ENCODE measurements at regions not wholly inside any gene's neighbourhood (a gene's known extent, or its start where the extent isn't known, plus 50 kb on each side); places are given as distances from the start of the nearest gene placed in this dataset.

- H3K9ac ChIP-seq (ENCODE audit: low read depth, low read length, poor library complexity, severe bottlenecking), result no peak overlapping the region
- no peak overlapping the region for H2AFZ ChIP-seq (ENCODE audit: low read length)
- no peaks in the 10 kb centered on the region for H3K36me3 ChIP-seq (ENCODE audit: insufficient read depth, low read length)
- no peaks in the 10 kb centered on the region for H3K4me1 ChIP-seq (ENCODE audit: insufficient read depth, low read length, poor library complexity, severe bottlenecking)
- TF ChIP-seq, protein P1, sequence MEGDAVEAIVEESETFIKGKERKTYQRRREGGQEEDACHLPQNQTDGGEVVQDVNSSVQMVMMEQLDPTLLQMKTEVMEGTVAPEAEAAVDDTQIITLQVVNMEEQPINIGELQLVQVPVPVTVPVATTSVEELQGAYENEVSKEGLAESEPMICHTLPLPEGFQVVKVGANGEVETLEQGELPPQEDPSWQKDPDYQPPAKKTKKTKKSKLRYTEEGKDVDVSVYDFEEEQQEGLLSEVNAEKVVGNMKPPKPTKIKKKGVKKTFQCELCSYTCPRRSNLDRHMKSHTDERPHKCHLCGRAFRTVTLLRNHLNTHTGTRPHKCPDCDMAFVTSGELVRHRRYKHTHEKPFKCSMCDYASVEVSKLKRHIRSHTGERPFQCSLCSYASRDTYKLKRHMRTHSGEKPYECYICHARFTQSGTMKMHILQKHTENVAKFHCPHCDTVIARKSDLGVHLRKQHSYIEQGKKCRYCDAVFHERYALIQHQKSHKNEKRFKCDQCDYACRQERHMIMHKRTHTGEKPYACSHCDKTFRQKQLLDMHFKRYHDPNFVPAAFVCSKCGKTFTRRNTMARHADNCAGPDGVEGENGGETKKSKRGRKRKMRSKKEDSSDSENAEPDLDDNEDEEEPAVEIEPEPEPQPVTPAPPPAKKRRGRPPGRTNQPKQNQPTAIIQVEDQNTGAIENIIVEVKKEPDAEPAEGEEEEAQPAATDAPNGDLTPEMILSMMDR (conservative IDR thresholded peaks at IDR 0.05; ENCODE audit: low read length), result no peak
- no peak for TF ChIP-seq EZH2phosphoT487 (IDR thresholded peaks at IDR 0.05; ENCODE audit: borderline replicate concordance)
- H3F3A ChIP-seq (ENCODE audit: low read depth), result no peaks in the 10 kb centered on the region
- no peak overlapping the region for H3K4me2 ChIP-seq (ENCODE audit: low read depth, low read length, poor library complexity, severe bottlenecking)
- H3K9me2 ChIP-seq (replicated peaks; ENCODE audit: low read depth, low read length), result no peaks in the 10 kb centered on the region
- no peaks in the 10 kb centered on the region for H3K27me3 ChIP-seq (ENCODE audit: insufficient read depth, low read length, poor library complexity, severe bottlenecking)
- H3K4me3 ChIP-seq (ENCODE audit: low read length, poor library complexity, severe bottlenecking), result no peak overlapping the region
- H4K20me1 ChIP-seq (ENCODE audit: insufficient read depth, low read length, poor library complexity, severe bottlenecking), result no peaks in the 10 kb centered on the region
- no peaks in the 10 kb centered on the region; the same call in 1 of the 2 replicates for H3K9me3 ChIP-seq (ENCODE audit: insufficient read depth, low read depth, low read length)
- H3K79me2 ChIP-seq (ENCODE audit: insufficient read depth, low read length), result no peaks in the 10 kb centered on the region
Measured at GRCh38 chrX:145506214-145506613, 258.9 kb downstream of the SPANXN1 start.

- Histone ChIP-seq H3K36me3 (ENCODE audit: insufficient read depth, low read length) (no peaks in the 10 kb centered on the region), H3K79me2 (ENCODE audit: insufficient read depth, low read length) (no peaks in the 10 kb centered on the region), H3K9me3 (ENCODE audit: insufficient read depth, low read depth, low read length) (no peaks in the 10 kb centered on the region)
Measured at GRCh38 chrX:145524931-145525330, 277.6 kb downstream of the SPANXN1 start.

DNA sequence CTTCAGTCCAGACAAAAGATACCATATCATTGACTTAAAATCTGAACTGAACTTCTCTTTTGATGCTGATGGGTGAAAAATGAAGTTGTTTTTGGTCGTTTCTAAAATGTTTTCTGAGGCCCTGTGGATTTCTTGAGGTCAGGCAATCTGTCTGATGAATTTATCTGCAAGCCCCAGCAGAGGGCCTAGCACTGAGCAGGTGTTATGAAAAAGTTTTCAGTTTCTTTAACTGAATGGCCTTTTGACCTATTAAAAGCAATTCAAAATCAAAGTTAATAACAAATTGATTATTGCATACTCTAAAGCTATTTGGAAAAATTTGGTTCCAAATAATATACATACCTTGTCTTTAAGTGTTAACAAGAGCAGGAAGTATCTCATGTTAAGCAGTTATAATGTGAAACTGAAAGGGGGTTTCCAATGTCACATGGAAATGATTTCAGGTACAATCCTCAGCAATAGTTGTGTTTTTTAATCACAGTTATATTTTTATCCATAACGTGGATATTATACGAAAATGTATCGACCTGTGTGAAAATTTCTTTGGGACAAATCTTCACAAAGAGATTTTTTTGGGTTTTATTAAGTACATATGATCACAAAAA, 285.0 kb downstream of the SPANXN1 start:
- H4K20me1 ChIP-seq (ENCODE audit: insufficient read depth, low read length, poor library complexity, severe bottlenecking), result no peaks in the 10 kb centered on the region
- no peak for TF ChIP-seq EZH2phosphoT487 (IDR thresholded peaks at IDR 0.05; ENCODE audit: borderline replicate concordance)
- TF ChIP-seq, protein P1 (conservative IDR thresholded peaks at IDR 0.05; ENCODE audit: low read length), result no peak
- H3K4me1 ChIP-seq (ENCODE audit: insufficient read depth, low read length, poor library complexity, severe bottlenecking), result no peaks in the 10 kb centered on the region
- H3K27me3 ChIP-seq (ENCODE audit: insufficient read depth, low read length, poor library complexity, severe bottlenecking), result no peaks in the 10 kb centered on the region
- H3K9me2 ChIP-seq (replicated peaks; ENCODE audit: low read depth, low read length), result no peaks in the 10 kb centered on the region
- H3K4me3 ChIP-seq (ENCODE audit: low read length, poor library complexity, severe bottlenecking), result no peak overlapping the region
- no peak overlapping the region for H3K4me2 ChIP-seq (ENCODE audit: low read depth, low read length, poor library complexity, severe bottlenecking)
- H3F3A ChIP-seq (ENCODE audit: low read depth), result no peaks in the 10 kb centered on the region
- H2AFZ ChIP-seq (ENCODE audit: low read length), result no peak overlapping the region
- no peaks in the 10 kb centered on the region for H3K9me3 ChIP-seq (ENCODE audit: insufficient read depth, low read depth, low read length)
- H3K36me3 ChIP-seq (ENCODE audit: insufficient read depth, low read length), result no peaks in the 10 kb centered on the region
- H3K79me2 ChIP-seq (ENCODE audit: insufficient read depth, low read length), result no peaks in the 10 kb centered on the region
- H3K9ac ChIP-seq (ENCODE audit: low read depth, low read length, poor library complexity, severe bottlenecking), result no peak overlapping the region

More at GRCh38 chrX:145524931-145525330, 277.6 kb downstream of the SPANXN1 start:
- Histone ChIP-seq H2AFZ (ENCODE audit: low read length) (no peak overlapping the region), H3K27me3 (ENCODE audit: insufficient read depth, low read length, poor library complexity, severe bottlenecking) (no peaks in the 10 kb centered on the region), H3F3A (ENCODE audit: low read depth) (no peaks in the 10 kb centered on the region), H3K4me2 (ENCODE audit: low read depth, low read length, poor library complexity, severe bottlenecking) (no peak overlapping the region), H3K4me3 (ENCODE audit: low read length, poor library complexity, severe bottlenecking) (no peak overlapping the region), H3K4me1 (ENCODE audit: insufficient read depth, low read length, poor library complexity, severe bottlenecking) (no peaks in the 10 kb centered on the region), H3K9me2 (replicated peaks; ENCODE audit: low read depth, low read length) (no peaks in the 10 kb centered on the region), H3K9ac (ENCODE audit: low read depth, low read length, poor library complexity, severe bottlenecking) (no peak overlapping the region), H4K20me1 (ENCODE audit: insufficient read depth, low read length, poor library complexity, severe bottlenecking) (no peaks in the 10 kb centered on the region)
- TF ChIP-seq, protein P1 (conservative IDR thresholded peaks at IDR 0.05; ENCODE audit: low read length), result no peak
